Brain microvascular endothelial cell (primary cell): ENCODE measurements at regions not wholly inside any gene's neighbourhood (a gene's known extent, or its start where the extent isn't known, plus 50 kb on each side); places are given as distances from the start of the nearest gene placed in this dataset.

ENCODE experiments used
- DNase-seq: peaks from one replicate; pipeline ENCODE4 v3.0.0-alpha.2; 2020
- H3K27ac ChIP-seq: fragments of 250-450 bp; sonication (Bioruptor Pico); 2 replicates; pipeline ENCODE4 v1.5.1; 2020; ENCODE audit warnings: mild to moderate bottlenecking, moderate library complexity
- H3K27me3 ChIP-seq: fragments of 250-450 bp; sonication (Bioruptor Pico); replicated peaks from 2 replicates; pipeline ENCODE4 v1.5.1; 2020; ENCODE audit warnings: mild to moderate bottlenecking
- H3K36me3 ChIP-seq: fragments of 250-450 bp; sonication (Bioruptor Pico); replicated peaks from 2 replicates; pipeline ENCODE4 v1.5.1; 2020; ENCODE audit warnings: mild to moderate bottlenecking
- H3K4me3 ChIP-seq: 2 replicates; pipeline ENCODE4 v1.5.1; 2011; ENCODE audit warnings: low read depth, mild to moderate bottlenecking, control low read depth, low read length, moderate library complexity
- CTCF ChIP-seq: IDR thresholded peaks from 2 replicates; pipeline ENCODE4 v1.5.1; 2011; ENCODE audit warnings: low read depth, mild to moderate bottlenecking, moderate library complexity, low read length, control low read depth, inconsistent platforms; ENCODE audit errors: missing control alignments
- in situ Hi-C: cut with HindIII; loops from 2 replicates; pipeline ENCODE4 v1.10.0; 2017; ENCODE audit warnings: low sequenced_read_pairs, low pct_ligation_motif_present

GRCh38 chrY:19268331-19268730, 476.2 kb downstream of the KDM5D start:
- in situ Hi-C loops = no loop called here
- Histone ChIP-seq H3K27ac (no peak overlapping the region), H3K27me3 (no peaks in the 10 kb centered on the region), H3K4me3 (no peak overlapping the region), H3K36me3 (no peaks in the 10 kb centered on the region)
- TF ChIP-seq CTCF = no peak
- no peak for DNase-seq

- Histone ChIP-seq H3K4me3 (no peak overlapping the region), H3K27ac (no peak overlapping the region), H3K27me3 (no peaks in the 10 kb centered on the region), H3K36me3 (no peaks in the 10 kb centered on the region)
- DNase-seq = no peak
- in situ Hi-C loops = no loop called here
- TF ChIP-seq CTCF = no peak
Observed at GRCh38 chrY:19265404-19265803, 479.1 kb downstream of the KDM5D start.

GRCh38 chrY:19262310-19262709, 482.2 kb downstream of the KDM5D start:
- TF ChIP-seq CTCF = no peak
- in situ Hi-C loops = no loop called here
- no peak overlapping the region for H3K4me3 ChIP-seq
- H3K27me3 ChIP-seq = no peaks in the 10 kb centered on the region
- H3K27ac ChIP-seq = no peak overlapping the region
- DNase-seq = no peak
- H3K36me3 ChIP-seq = no peaks in the 10 kb centered on the region

GRCh38 chrY:19232276-19232994, 458.9 kb upstream of the HSFY2 start:
- no peaks in the 10 kb centered on the region for H3K27me3 ChIP-seq
- no peaks in the 10 kb centered on the region for H3K36me3 ChIP-seq
- DNase-seq = no peak
- in situ Hi-C loops = no loop called here
- no peak for TF ChIP-seq CTCF
- H3K27ac ChIP-seq = no peak overlapping the region
- no peak overlapping the region for H3K4me3 ChIP-seq

- H3K36me3 ChIP-seq = no peaks in the 10 kb centered on the region
- in situ Hi-C loops = no loop called here
- H3K4me3 ChIP-seq = no peak overlapping the region
- no peak for DNase-seq
- TF ChIP-seq CTCF = no peak
- H3K27me3 ChIP-seq = no peaks in the 10 kb centered on the region
- H3K27ac ChIP-seq = no peak overlapping the region
Observed at GRCh38 chrY:19220784-19221183, 447.2 kb upstream of the HSFY2 start.

- no peak overlapping the region for H3K27ac ChIP-seq
- H3K4me3 ChIP-seq = no peak overlapping the region
- no peak for DNase-seq
- H3K36me3 ChIP-seq = no peaks in the 10 kb centered on the region
- in situ Hi-C loops = no loop called here
- TF ChIP-seq CTCF = no peak
- H3K27me3 ChIP-seq = no peaks in the 10 kb centered on the region
Observed at GRCh38 chrY:19208915-19209314, 435.4 kb upstream of the HSFY2 start.
